Neural cell (in vitro differentiated cells): ENCODE measurements at regions not wholly inside any gene's neighbourhood (a gene's known extent, or its start where the extent isn't known, plus 50 kb on each side); places are given as distances from the start of the nearest gene placed in this dataset.

Experiments used
- H2AFZ ChIP-seq: fragments of 200-600, 300-800 bp; sonication (generic), shearing (Covaris generic); 2 replicates; pipeline ENCODE4 v1.6.0; 2014; ENCODE audit warnings: low read depth, mild to moderate bottlenecking, antibody characterized with exemption, low read length, moderate library complexity
- H3F3A ChIP-seq: fragments of 200-600 bp; shearing (Covaris generic); 2 replicates; pipeline ENCODE4 v1.6.1; 2016; ENCODE audit warnings: mild to moderate bottlenecking, moderate library complexity, mixed read lengths, antibody characterized with exemption, low read length; ENCODE audit not compliant: insufficient read depth, poor library complexity, severe bottlenecking
- H3K27ac ChIP-seq: fragments of 200-600, 300-800 bp; sonication (generic), shearing (Covaris generic); 2 replicates; pipeline ENCODE4 v1.5.1; 2014; ENCODE audit warnings: mild to moderate bottlenecking, low read length, moderate library complexity
- H3K27me3 ChIP-seq: fragments of 300-800, 200-600 bp; sonication (generic), shearing (Covaris generic); 2 replicates; pipeline ENCODE4 v1.6.0; 2014; ENCODE audit warnings: mild to moderate bottlenecking, low read depth, low read length, moderate library complexity; ENCODE audit not compliant: insufficient read depth
- H3K36me3 ChIP-seq: fragments of 300-800, 200-600 bp; sonication (generic), shearing (Covaris generic); 2 replicates; pipeline ENCODE4 v1.5.1; 2014; ENCODE audit warnings: mild to moderate bottlenecking, antibody characterized with exemption, low read length, moderate library complexity; ENCODE audit not compliant: insufficient read depth
- H3K4me2 ChIP-seq: fragments of 300-800, 200-600 bp; sonication (generic), shearing (Covaris generic); 2 replicates; pipeline ENCODE4 v1.6.0; 2014; ENCODE audit warnings: mild to moderate bottlenecking, low read length
- H3K4me3 ChIP-seq: fragments of 300-800, 200-600 bp; sonication (generic), shearing (Covaris generic); 2 replicates; pipeline ENCODE4 v1.5.1; 2014; ENCODE audit warnings: mild to moderate bottlenecking, low read length, moderate library complexity
- H3K79me2 ChIP-seq: fragments of 200-600 bp; shearing (Covaris generic); replicated peaks from 2 replicates; pipeline ENCODE4 v1.6.0; 2014; ENCODE audit warnings: mild to moderate bottlenecking, low read length, moderate library complexity; ENCODE audit not compliant: insufficient read depth
- H3K9ac ChIP-seq: fragments of 300-800, 200-600 bp; sonication (generic), shearing (Covaris generic); 2 replicates; pipeline ENCODE4 v1.6.1; 2016; ENCODE audit warnings: mild to moderate bottlenecking, low read length, mixed read lengths
- H3K9me2 ChIP-seq: fragments of 200-600 bp; shearing (Covaris generic); 2 replicates; pipeline ENCODE4 v1.6.1; 2016; ENCODE audit warnings: mild to moderate bottlenecking, low read length, mixed read lengths; ENCODE audit not compliant: insufficient read depth
- H3K9me3 ChIP-seq: fragments of 200-600, 300-800 bp; sonication (generic), shearing (Covaris generic); 2 replicates; pipeline ENCODE4 v1.6.1; 2016; ENCODE audit warnings: mild to moderate bottlenecking, mixed run types, low read length, moderate library complexity, mixed read lengths
- H4K20me1 ChIP-seq: fragments of 200-600 bp; shearing (Covaris generic); 2 replicates; pipeline ENCODE4 v1.6.1; 2016; ENCODE audit warnings: mild to moderate bottlenecking, mixed run types; ENCODE audit not compliant: insufficient read depth
- EP300 ChIP-seq: fragments of 450-650 bp; conservative IDR thresholded peaks from 2 replicates; pipeline ENCODE4 v1.6.1; 2014; ENCODE audit warnings: antibody characterized with exemption, mild to moderate bottlenecking, moderate library complexity; ENCODE audit not compliant: poor library complexity, severe bottlenecking
- EZH2 ChIP-seq: fragments of 200-600, 300-800 bp; shearing (Covaris generic), sonication (generic); IDR thresholded peaks from 2 replicates; pipeline ENCODE4 v1.6.1; 2014; ENCODE audit warnings: antibody characterized with exemption, low read length, borderline replicate concordance, mild to moderate bottlenecking; ENCODE audit not compliant: insufficient read depth, poor library complexity, severe bottlenecking
- MXI1 ChIP-seq: fragments of 450-650 bp; conservative IDR thresholded peaks from 2 replicates; pipeline ENCODE4 v1.6.1; 2014; ENCODE audit warnings: antibody characterized with exemption, mild to moderate bottlenecking; ENCODE audit not compliant: poor library complexity, severe bottlenecking
- POLR2AphosphoS5 ChIP-seq: IDR thresholded peaks from 2 replicates; pipeline ENCODE4 v1.6.1; 2012
- RAD21 ChIP-seq: fragments of 450-650 bp; conservative IDR thresholded peaks from 2 replicates; pipeline ENCODE4 v1.6.1; 2014; ENCODE audit warnings: antibody characterized with exemption, mild to moderate bottlenecking, moderate library complexity
- SMC3 ChIP-seq: fragments of 450-650 bp; conservative IDR thresholded peaks from 2 replicates; pipeline ENCODE4 v1.6.1; 2014; ENCODE audit warnings: antibody characterized with exemption, mild to moderate bottlenecking, moderate library complexity; ENCODE audit not compliant: poor library complexity
- TAF1 ChIP-seq: IDR thresholded peaks from 2 replicates; pipeline ENCODE4 v1.6.1; 2012; ENCODE audit warnings: low read depth
- TF ChIP-seq, protein P1 (sequence below): IDR thresholded peaks from 2 replicates; pipeline ENCODE4 v1.6.1; 2012; ENCODE audit warnings: borderline replicate concordance
- TF ChIP-seq, protein P2 (sequence below): fragments of 450-650 bp; IDR thresholded peaks from 2 replicates; pipeline ENCODE4 v1.5.1; 2014; ENCODE audit warnings: antibody characterized with exemption, mild to moderate bottlenecking, moderate library complexity; ENCODE audit not compliant: poor library complexity, severe bottlenecking

DNA sequence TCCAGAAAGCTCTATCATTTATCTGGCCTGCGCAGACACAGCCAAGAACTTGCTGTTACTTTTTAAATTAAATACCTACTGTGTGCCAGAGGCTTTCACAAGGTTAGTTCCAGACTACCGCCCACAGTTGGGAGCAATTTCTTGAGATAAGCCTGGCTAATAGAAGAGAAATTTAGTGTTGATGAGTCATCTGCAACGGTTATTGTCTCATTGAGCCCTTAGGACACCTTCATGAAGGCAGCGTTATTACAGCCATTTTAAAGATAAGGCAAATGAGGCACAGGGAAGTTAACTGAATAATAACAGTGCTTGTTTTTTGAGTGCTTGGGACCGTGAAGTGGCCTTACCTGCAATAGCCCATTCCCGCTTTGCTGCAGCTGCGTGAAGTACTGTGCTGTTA lies 292.9 kb upstream of the MSX2 start:
- H3F3A ChIP-seq: no peaks in the 10 kb centered on the region
- H3K9me2 ChIP-seq: no peaks in the 10 kb centered on the region
- no peak for TF ChIP-seq TAF1
- H3K4me2 ChIP-seq: no peak overlapping the region
- H4K20me1 ChIP-seq: no peaks in the 10 kb centered on the region
- no peaks in the 10 kb centered on the region for H3K79me2 ChIP-seq
- no peaks in the 10 kb centered on the region for H3K9me3 ChIP-seq
- H3K9ac ChIP-seq: no peak overlapping the region
- no peak overlapping the region for H3K4me3 ChIP-seq
- H3K27ac ChIP-seq: no peak overlapping the region
- H3K36me3 ChIP-seq: no peaks in the 10 kb centered on the region
- no peak overlapping the region for H2AFZ ChIP-seq
- H3K27me3 ChIP-seq: no peaks in the 10 kb centered on the region

DNA sequence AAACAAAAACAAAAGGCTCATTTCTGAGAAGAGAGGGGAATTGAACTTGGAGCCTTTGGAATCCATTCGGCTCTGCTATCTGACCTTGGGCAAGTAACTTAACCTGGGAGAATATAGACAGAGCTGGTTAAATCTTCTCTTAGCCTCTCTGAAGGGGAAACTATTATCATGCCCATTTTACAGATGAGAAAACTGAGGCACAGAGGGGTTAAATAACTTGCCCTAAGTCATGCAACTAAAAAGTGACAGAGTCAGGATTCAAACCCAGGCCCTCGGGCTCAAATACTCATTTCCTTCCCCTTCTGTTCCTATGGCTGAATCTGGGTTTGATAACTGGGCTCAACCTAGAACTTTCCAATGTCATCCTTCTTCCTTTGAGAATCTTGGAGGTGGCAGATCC lies 291.3 kb upstream of the MSX2 start:
- Histone ChIP-seq H3K27ac (no peak overlapping the region), H3F3A (no peaks in the 10 kb centered on the region), H3K79me2 (no peaks in the 10 kb centered on the region), H3K4me3 (no peak overlapping the region), H3K27me3 (no peaks in the 10 kb centered on the region), H2AFZ (no peak overlapping the region), H3K36me3 (no peaks in the 10 kb centered on the region), H3K9me2 (no peaks in the 10 kb centered on the region), H3K9me3 (no peaks in the 10 kb centered on the region), H3K9ac (no peak overlapping the region), H3K4me2 (no peak overlapping the region), H4K20me1 (no peaks in the 10 kb centered on the region)
- TF ChIP-seq SMC3 (no peak), RAD21 (no peak), MXI1 (no peak), POLR2AphosphoS5 (no peak)

DNA sequence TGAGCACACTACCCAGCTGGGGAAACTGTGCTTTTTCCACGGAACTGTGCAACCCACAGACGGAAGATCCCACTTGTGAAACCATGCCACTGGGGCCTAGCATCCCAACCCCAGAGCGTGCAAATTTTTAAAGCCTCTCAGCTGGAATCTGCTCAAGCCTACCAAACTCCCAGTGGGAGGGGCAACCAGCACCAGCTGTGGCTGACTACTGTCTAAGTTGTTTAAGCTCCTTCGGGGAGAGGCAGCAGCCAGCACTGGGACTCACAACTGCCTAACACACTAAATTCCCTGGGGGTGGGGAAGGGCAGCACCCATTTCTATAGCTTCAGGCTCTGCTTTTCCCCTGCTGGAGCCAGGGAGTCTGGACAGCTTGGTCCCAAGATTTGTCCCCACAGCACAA lies 287.6 kb upstream of the MSX2 start:
- H3K4me2 ChIP-seq: no peak overlapping the region

More for the DNA sequence above, 287.6 kb upstream of the MSX2 start:
- Histone ChIP-seq H3K27ac (no peak overlapping the region), H3K27me3 (no peaks in the 10 kb centered on the region), H3K9me2 (no peaks in the 10 kb centered on the region), H3K79me2 (no peaks in the 10 kb centered on the region), H3K4me3 (no peak overlapping the region), H2AFZ (no peak overlapping the region), H3F3A (no peaks in the 10 kb centered on the region), H3K36me3 (no peaks in the 10 kb centered on the region), H3K9me3 (no peaks in the 10 kb centered on the region), H4K20me1 (no peaks in the 10 kb centered on the region), H3K9ac (no peak overlapping the region)
- TF ChIP-seq TAF1 (no peak), POLR2AphosphoS5 (no peak), MXI1 (no peak), RAD21 (no peak), EP300 (no peak), SMC3 (no peak), EZH2 (no peak)
- TF ChIP-seq, protein P1, sequence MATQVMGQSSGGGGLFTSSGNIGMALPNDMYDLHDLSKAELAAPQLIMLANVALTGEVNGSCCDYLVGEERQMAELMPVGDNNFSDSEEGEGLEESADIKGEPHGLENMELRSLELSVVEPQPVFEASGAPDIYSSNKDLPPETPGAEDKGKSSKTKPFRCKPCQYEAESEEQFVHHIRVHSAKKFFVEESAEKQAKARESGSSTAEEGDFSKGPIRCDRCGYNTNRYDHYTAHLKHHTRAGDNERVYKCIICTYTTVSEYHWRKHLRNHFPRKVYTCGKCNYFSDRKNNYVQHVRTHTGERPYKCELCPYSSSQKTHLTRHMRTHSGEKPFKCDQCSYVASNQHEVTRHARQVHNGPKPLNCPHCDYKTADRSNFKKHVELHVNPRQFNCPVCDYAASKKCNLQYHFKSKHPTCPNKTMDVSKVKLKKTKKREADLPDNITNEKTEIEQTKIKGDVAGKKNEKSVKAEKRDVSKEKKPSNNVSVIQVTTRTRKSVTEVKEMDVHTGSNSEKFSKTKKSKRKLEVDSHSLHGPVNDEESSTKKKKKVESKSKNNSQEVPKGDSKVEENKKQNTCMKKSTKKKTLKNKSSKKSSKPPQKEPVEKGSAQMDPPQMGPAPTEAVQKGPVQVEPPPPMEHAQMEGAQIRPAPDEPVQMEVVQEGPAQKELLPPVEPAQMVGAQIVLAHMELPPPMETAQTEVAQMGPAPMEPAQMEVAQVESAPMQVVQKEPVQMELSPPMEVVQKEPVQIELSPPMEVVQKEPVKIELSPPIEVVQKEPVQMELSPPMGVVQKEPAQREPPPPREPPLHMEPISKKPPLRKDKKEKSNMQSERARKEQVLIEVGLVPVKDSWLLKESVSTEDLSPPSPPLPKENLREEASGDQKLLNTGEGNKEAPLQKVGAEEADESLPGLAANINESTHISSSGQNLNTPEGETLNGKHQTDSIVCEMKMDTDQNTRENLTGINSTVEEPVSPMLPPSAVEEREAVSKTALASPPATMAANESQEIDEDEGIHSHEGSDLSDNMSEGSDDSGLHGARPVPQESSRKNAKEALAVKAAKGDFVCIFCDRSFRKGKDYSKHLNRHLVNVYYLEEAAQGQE: no peak
- TF ChIP-seq, protein P2, sequence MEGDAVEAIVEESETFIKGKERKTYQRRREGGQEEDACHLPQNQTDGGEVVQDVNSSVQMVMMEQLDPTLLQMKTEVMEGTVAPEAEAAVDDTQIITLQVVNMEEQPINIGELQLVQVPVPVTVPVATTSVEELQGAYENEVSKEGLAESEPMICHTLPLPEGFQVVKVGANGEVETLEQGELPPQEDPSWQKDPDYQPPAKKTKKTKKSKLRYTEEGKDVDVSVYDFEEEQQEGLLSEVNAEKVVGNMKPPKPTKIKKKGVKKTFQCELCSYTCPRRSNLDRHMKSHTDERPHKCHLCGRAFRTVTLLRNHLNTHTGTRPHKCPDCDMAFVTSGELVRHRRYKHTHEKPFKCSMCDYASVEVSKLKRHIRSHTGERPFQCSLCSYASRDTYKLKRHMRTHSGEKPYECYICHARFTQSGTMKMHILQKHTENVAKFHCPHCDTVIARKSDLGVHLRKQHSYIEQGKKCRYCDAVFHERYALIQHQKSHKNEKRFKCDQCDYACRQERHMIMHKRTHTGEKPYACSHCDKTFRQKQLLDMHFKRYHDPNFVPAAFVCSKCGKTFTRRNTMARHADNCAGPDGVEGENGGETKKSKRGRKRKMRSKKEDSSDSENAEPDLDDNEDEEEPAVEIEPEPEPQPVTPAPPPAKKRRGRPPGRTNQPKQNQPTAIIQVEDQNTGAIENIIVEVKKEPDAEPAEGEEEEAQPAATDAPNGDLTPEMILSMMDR: no peak
